Central memory CD8-positive, alpha-beta T cell (primary cell): ENCODE measurements at regions not wholly inside any gene's neighbourhood (a gene's known extent, or its start where the extent isn't known, plus 50 kb on each side); places are given as distances from the start of the nearest gene placed in this dataset.
A peak's percentile ranks its signal among the peaks of the same experiment; 100 is the strongest.

ENCODE experiments used
- ATAC-seq: fragments of 150-1000 bp; cut with Tn5 transposase; replicated peaks from 2 replicates; pipeline ENCODE4 v1.10.0; 2022; ENCODE audit warnings: mild to moderate bottlenecking, moderate FRiP score, moderate number of reproducible peaks; ENCODE audit not compliant: poor library complexity, severe bottlenecking; ENCODE audit errors: extremely low read depth
- DNase-seq, 2 donors: peaks; one replicate each; pipeline ENCODE4 v3.0.0; 2021; ENCODE audit warnings: low spot score in 2 of 2
- H3K27ac Mint-ChIP-seq: one replicate; pipeline ENCODE4 v1.8.0; 2022; ENCODE audit warnings: low read depth, mild to moderate bottlenecking, moderate library complexity, mixed read lengths
- H3K27me3 Mint-ChIP-seq: one replicate; pipeline ENCODE4 v1.8.0; 2022; ENCODE audit warnings: mixed read lengths
- H3K36me3 Mint-ChIP-seq: one replicate; pipeline ENCODE4 v1.8.0; 2022; ENCODE audit warnings: mild to moderate bottlenecking, moderate library complexity, mixed read lengths; ENCODE audit not compliant: insufficient read depth
- H3K4me1 Mint-ChIP-seq: one replicate; pipeline ENCODE4 v1.8.0; 2022; ENCODE audit warnings: mixed read lengths
- H3K4me3 Mint-ChIP-seq: one replicate; pipeline ENCODE4 v1.8.0; 2022; ENCODE audit warnings: mild to moderate bottlenecking, moderate library complexity, mixed read lengths
- H3K9me3 Mint-ChIP-seq: one replicate; pipeline ENCODE4 v1.8.0; 2022; ENCODE audit warnings: mixed read lengths

DNA sequence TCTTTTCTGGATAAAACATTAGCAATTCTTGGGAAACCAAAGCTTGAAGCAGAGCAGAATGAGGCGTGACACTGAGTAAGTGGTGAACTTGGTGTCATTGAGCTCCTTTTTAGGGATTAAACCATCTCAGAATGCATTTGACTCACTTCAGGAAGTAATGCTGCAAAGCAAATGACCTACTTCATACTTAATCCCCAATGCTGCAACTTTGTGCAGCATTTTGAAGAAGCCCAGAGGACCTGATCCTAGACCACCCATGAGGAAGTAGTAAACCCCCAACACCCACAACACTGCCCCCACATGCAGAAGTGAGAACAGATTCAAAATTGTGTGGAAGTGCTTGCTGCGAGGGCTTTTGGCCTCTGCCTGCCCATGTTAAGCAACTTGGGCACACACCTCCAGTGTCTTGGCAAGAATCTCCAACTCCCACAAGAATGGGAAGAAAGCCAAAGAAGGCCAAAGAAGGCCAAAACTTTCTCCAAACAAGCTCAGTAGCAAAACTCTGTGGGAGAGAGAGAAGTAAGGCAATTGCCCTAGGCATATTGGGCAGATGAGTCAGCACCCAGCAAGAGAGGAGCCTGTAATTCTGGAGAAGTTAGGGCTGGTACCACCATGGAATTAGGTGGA is 69.2 kb upstream of the ETV6 start:
- ATAC-seq: no peak
- Mint-ChIP-seq H3K9me3 (no peaks in the 10 kb centered on the region), H3K4me1 (peaks cover 4% of the 10 kb centered on the region), H3K4me3 (no peak overlapping the region), H3K27ac (no peak overlapping the region), H3K36me3 (no peaks in the 10 kb centered on the region), H3K27me3 (peaks cover 25% of the 10 kb centered on the region)
- no peak for DNase-seq

DNA sequence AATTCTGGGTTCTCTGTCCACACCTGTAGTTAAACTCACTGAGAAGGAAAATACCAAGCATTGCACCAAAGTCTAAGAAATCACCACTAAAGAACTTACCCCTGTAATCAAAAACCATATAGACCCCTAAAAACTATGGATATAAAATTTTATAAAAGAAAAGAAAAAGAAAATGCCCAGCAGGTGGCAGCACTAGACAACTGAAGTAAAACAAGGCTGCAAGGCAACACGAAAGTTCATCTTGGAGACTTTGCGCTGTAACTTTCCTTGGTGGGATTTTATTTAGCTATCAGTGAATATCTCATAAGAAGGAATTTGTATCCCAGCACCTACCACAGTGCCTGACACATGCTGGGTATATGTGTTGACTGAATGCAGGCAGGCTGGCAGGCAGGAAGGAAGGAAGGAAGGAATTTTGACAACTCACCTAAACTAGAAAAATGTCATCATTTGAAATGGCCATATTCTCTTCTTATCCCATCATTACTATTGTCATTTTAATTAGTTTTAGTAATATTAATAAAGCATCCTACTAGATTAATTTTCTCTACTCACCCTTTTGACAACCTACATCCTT is 68.2 kb upstream of the ETV6 start:
- Mint-ChIP-seq H3K27me3 (peaks cover 25% of the 10 kb centered on the region), H3K36me3 (no peaks in the 10 kb centered on the region), H3K27ac (no peak overlapping the region), H3K9me3 (no peaks in the 10 kb centered on the region), H3K4me1 (peaks cover 4% of the 10 kb centered on the region), H3K4me3 (no peak overlapping the region)
- peak; percentile 33 to 57 for DNase-seq
- no peak for ATAC-seq

DNA sequence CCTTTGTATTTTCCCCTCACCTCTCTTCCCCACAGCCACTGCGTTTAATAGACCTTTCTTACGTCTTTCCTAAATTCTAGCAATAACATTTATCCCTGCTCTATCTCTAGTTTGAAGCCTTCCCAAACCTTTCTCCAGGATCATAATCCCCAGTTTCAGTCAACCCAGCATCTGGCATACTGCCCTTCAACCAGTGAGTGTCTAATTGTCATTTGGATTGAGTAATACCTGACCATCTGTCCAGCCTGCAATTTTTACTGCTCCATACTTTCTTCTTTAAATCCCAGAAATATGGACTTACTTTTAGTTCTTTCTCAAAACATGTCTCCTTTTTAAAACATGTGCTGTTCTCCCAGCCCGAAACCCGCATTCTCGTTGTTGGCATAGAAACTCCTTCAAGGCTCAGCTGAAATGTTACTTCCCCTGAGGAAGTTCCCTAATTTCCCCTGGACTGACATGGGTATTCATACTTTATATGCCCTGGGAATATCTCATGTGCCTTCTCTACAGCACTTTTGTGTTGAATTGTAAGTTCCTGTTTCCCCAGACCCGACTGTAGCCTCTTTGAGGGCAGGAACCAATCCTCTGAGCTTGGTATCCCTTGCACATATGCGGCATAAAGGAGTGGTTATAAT is 65.1 kb upstream of the ETV6 start:
- no peak overlapping the region for H3K27ac Mint-ChIP-seq
- ATAC-seq (no peak), DNase-seq (no peak)
- no peaks in the 10 kb centered on the region for H3K9me3 Mint-ChIP-seq
- H3K27me3 Mint-ChIP-seq: peaks cover 16% of the 10 kb centered on the region
- H3K4me3 Mint-ChIP-seq: no peak overlapping the region
- no peaks in the 10 kb centered on the region for H3K36me3 Mint-ChIP-seq
- H3K4me1 Mint-ChIP-seq: peaks cover 4% of the 10 kb centered on the region

DNA sequence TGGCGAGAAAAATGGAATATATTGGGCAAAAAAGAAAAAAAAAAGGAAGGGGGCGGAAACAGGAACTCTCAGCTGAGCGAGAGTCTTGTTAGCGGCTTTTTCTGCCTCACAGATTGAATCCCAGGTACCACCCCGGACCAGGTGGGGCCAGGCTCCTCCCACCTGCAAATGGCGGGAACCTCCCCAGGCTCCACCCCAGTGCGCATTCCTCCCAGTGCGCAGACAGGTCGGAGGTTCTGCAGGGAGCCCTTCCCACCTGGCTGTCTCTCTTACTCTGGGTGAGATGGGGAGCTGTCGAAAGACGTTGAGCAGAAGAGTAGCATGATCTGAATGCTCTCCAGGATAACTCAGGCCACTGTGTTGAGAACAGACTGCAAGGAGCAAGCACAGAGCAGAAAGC is 57.0 kb upstream of the ETV6 start:
- Mint-ChIP-seq H3K27ac (no peak overlapping the region), H3K4me3 (no peak overlapping the region), H3K9me3 (no peaks in the 10 kb centered on the region), H3K27me3 (peaks cover 10% of the 10 kb centered on the region), H3K4me1 (no peaks in the 10 kb centered on the region), H3K36me3 (no peaks in the 10 kb centered on the region)
- no peak for ATAC-seq
- DNase-seq: no peak

GRCh38 chr12:11593013-11593412 is 56.5 kb upstream of the ETV6 start:
- Mint-ChIP-seq H3K27me3 (peaks cover 10% of the 10 kb centered on the region), H3K4me3 (no peak overlapping the region), H3K9me3 (no peaks in the 10 kb centered on the region), H3K36me3 (no peaks in the 10 kb centered on the region), H3K4me1 (no peaks in the 10 kb centered on the region), H3K27ac (no peak overlapping the region)
- no peak for ATAC-seq
- DNase-seq: no peak

DNA sequence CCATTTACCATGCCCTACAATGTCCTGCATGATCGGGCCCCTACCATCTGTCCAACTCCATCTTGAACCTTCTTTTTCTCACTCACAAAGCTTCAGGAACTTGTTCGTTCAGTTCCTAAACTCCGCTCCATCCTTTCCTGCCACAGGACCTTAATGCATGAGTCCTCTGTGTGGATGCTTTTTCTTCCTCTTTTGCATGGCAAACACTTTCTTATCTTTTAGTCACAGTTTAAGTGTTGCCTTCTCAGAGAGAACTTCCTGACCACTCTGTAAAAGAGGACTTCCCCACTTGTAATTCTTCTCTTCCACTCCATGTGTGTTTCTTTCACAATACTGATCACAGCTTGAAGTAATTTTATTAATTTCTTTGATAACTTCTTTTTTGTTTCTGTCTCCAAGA is 54.4 kb upstream of the ETV6 start:
- H3K36me3 Mint-ChIP-seq: no peaks in the 10 kb centered on the region
- H3K4me1 Mint-ChIP-seq: no peaks in the 10 kb centered on the region
- H3K27me3 Mint-ChIP-seq: peaks cover 20% of the 10 kb centered on the region
- DNase-seq (no peak), ATAC-seq (no peak)
- H3K4me3 Mint-ChIP-seq: no peak overlapping the region
- H3K27ac Mint-ChIP-seq: no peak overlapping the region
- no peaks in the 10 kb centered on the region for H3K9me3 Mint-ChIP-seq

- ATAC-seq: no peak
- no peaks in the 10 kb centered on the region for H3K4me1 Mint-ChIP-seq
- H3K4me3 Mint-ChIP-seq: no peak overlapping the region
- no peaks in the 10 kb centered on the region for H3K36me3 Mint-ChIP-seq
- H3K27me3 Mint-ChIP-seq: peaks cover 20% of the 10 kb centered on the region
- no peak for DNase-seq
- H3K9me3 Mint-ChIP-seq: no peaks in the 10 kb centered on the region
- no peak overlapping the region for H3K27ac Mint-ChIP-seq
Observed at GRCh38 chr12:11596141-11596540, 53.3 kb upstream of the ETV6 start.

DNA sequence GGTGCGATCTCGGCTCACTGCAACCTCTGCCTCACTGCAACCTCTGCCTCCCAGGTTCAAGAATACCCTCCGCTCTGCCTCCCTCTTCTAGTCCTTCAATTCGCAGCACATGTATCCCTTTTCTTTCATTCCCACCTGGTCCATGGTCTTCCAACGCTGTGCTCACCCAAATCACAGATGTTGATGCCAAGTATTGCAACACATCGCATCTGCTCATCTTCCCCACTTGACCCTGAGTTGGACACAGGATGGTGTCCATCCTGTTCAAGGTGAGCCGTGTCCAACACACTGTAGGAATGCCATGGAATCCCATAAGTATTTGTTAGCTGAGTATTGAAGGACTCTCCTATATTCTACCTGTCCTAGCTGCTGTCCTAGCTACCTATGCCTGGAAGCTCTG is 50.6 kb upstream of the ETV6 start:
- no peaks in the 10 kb centered on the region for H3K36me3 Mint-ChIP-seq
- peaks cover 10% of the 10 kb centered on the region for H3K27me3 Mint-ChIP-seq
- ATAC-seq (no peak), DNase-seq (no peak)
- H3K9me3 Mint-ChIP-seq: no peaks in the 10 kb centered on the region
- H3K4me3 Mint-ChIP-seq: no peak overlapping the region
- no peaks in the 10 kb centered on the region for H3K4me1 Mint-ChIP-seq
- H3K27ac Mint-ChIP-seq: no peak overlapping the region
